Hepatocyte (in vitro differentiated cells): ENCODE measurements at regions not wholly inside any gene's neighbourhood (a gene's known extent, or its start where the extent isn't known, plus 50 kb on each side); places are given as distances from the start of the nearest gene placed in this dataset.

Experiments used
- EZH2phosphoT487 ChIP-seq: fragments of 200-600 bp; sonication (generic); IDR thresholded peaks from one replicate; pipeline ENCODE4 v1.6.1; 2018; ENCODE audit warnings: antibody characterized with exemption, mild to moderate bottlenecking, low read depth, moderate library complexity; ENCODE audit not compliant: unreplicated experiment, severe bottlenecking
- TF ChIP-seq, protein P1 (sequence below): fragments of 200-600 bp; sonication (generic); IDR thresholded peaks from 2 replicates; pipeline ENCODE4 v1.5.1; 2016; ENCODE audit warnings: antibody characterized with exemption, mild to moderate bottlenecking; ENCODE audit not compliant: poor library complexity

DNA sequence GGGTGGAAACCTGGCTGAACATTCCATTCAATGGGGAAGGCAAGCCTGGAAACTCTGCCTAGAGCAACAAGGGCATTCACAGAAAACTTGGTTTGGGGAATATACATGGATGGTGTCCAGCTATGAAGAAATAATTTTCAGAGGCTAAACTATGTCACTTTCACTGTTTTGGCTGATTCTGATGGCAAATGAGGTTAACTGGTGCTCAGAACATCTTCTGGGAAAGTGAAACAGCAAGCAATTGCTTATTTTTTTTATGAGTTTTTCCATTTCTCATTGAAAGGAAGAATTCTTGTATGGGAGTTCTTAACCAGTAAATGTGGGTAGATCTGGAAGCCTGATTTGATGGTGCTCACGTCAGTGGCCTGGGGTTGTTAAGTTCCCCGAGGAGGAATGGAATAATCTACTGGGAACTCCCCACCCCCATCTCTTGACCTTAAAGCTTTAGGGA, 132.8 kb upstream of the BTG1 start:
- TF ChIP-seq, protein P1, sequence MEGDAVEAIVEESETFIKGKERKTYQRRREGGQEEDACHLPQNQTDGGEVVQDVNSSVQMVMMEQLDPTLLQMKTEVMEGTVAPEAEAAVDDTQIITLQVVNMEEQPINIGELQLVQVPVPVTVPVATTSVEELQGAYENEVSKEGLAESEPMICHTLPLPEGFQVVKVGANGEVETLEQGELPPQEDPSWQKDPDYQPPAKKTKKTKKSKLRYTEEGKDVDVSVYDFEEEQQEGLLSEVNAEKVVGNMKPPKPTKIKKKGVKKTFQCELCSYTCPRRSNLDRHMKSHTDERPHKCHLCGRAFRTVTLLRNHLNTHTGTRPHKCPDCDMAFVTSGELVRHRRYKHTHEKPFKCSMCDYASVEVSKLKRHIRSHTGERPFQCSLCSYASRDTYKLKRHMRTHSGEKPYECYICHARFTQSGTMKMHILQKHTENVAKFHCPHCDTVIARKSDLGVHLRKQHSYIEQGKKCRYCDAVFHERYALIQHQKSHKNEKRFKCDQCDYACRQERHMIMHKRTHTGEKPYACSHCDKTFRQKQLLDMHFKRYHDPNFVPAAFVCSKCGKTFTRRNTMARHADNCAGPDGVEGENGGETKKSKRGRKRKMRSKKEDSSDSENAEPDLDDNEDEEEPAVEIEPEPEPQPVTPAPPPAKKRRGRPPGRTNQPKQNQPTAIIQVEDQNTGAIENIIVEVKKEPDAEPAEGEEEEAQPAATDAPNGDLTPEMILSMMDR: no peak
- no peak for TF ChIP-seq EZH2phosphoT487
